TTC549 (cell line): ENCODE measurements at regions not wholly inside any gene's neighbourhood (a gene's known extent, or its start where the extent isn't known, plus 50 kb on each side); places are given as distances from the start of the nearest gene placed in this dataset.
"Not testable (repeated sequence)": the region's sequence is repeated elsewhere in the genome, so short reads cannot be mapped to it uniquely, and the experiment has no call there.

Experiments
- FAIRE-seq: peaks from 2 replicates; lab custom pipeline; 2012; peaks lifted over from hg19 to GRCh38; lab: Jason Lieb, UNC

DNA sequence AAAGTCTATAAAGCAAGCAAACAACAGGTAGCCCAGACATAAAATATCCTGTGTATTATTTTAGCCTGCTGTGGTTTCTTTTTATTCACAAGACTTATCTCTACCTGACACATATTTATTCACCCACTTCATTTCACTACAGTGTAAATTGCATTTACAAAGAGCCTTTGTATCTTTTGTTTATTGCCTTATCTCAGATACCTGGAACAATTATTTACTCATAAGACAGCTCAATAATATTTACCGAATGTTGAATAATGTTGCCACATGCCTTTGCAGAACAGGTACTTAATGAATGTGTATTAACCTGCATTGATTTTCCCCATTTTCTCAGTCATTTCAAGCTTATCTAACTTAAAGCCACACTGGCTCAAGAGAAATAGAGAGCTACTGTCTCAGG lies 603.6 kb downstream of the FBXO15 start:
- FAIRE-seq: no peak

GRCh38 chr18:73535990-73536389 lies 611.6 kb downstream of the FBXO15 start:
- FAIRE-seq: no peak

GRCh38 chr18:73535189-73535588 lies 612.4 kb downstream of the FBXO15 start:
- FAIRE-seq: no peak

DNA sequence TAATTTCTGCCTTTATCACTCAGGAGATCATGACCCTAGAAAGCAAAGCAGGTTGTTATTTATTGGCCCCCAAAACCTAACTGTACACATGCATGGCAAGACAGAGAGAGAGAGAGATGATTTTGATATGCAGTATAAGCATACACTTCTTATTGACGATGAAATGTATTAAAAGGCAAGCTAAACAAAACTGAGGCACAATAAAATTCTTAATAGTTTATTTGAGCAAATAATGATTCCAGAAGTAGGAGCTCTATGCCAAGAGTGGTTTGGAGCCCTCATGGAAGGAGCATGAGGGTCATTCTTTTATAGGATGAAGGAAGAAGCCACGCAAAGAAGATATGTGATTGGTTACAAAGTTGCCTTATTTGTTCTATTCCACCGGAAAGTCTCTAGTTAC lies 616.0 kb downstream of the FBXO15 start:
- FAIRE-seq: no peak

- FAIRE-seq: no peak
Measured at GRCh38 chr18:73528066-73528465, 619.6 kb downstream of the FBXO15 start.

GRCh38 chr18:73520229-73520628 lies 627.4 kb downstream of the FBXO15 start:
- FAIRE-seq: no peak

GRCh38 chr18:73516056-73516455 lies 631.6 kb downstream of the FBXO15 start:
- FAIRE-seq: not testable (repeated sequence)

GRCh38 chr18:73514449-73514848 lies 633.2 kb downstream of the FBXO15 start:
- FAIRE-seq: no peak

DNA sequence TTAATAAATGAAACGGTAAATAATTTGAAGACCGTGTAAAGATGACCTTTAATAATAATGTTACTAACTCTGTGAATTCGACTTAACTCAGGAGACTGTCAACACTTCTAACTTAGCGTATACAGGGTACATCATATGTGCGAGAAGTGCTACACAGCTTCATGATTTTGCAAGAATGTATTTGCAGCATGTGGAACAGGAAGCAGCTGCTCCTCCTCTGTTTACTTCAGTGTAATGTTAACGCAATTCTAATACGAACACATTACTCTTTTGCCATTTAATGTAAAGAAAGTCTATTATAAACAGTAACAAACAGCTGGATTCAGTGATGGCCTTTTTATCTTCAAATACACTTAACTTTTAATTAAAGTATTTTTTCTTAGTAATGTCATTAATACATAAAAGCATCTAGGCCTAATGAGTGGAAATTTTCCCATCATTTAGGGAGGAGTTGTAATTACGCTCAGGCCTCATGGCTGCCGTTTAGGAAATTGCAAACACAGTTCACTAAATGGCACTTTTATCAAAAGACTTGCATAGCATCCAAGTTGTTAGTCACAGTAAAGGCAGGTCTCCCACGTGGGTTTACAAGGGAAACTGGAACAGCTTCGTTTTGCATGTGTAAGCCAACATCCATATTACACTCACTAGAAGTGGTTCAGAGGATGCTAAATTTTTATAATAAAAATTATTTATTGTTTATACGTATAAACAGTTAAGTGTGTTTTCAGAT lies 635.7 kb downstream of the FBXO15 start:
- no peak for FAIRE-seq

DNA sequence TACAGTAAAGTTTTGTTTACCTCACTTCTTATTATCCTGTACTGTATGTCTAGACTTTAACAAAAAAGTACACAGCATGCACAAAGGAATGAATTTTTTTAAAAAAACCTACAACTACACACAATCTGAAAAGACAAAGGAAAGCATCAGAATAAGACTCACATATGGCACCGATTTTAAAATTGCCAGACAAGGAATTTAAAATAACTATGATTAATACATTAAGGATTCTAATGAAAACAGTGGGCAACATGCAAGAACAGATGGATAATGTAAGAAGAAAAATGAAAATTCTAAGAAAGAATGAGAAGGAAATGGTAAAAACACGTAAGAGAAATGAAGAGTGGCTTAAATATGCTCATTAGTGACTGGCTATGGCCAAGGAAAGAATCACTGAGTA lies 638.2 kb downstream of the FBXO15 start:
- no peak for FAIRE-seq

GRCh38 chr18:73503326-73503725 lies 635.5 kb upstream of the NETO1 start:
- FAIRE-seq: no peak

DNA sequence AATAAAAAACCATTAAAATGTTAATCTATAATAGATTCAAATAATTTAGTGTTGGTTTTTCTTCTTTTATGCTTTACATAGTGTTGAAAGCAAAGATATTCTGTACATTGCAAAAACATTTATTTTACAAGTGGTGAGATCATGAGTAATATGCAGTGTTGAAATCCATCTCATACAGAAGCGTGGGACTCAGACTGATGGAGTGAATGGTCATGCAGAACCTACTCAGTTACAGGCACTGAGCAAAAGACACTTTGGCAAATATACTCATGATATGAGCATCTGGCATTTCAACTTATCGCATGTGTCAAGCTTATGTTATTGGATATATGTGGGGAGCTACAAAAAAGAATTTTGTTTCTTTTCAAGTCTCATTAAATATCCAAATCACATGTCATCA lies 620.2 kb upstream of the NETO1 start:
- no peak for FAIRE-seq

DNA sequence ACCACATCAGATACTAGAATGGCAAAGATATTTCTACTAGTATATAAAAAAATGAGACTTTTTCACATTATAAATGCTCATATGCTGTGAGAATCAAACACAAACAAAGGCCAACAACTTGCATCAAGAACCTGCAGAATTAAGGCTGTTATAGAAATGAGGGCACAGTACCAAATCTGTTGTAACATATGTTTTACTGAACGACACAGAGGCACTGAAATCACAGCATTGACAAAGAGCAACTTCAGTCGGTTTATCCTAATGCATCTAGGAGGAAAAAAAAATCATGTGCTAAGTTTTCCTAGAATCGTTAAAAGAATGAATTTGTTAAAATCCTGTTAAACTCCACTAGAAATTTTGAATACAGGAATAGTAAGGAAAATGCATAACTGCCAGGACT lies 617.4 kb upstream of the NETO1 start:
- FAIRE-seq: no peak

DNA sequence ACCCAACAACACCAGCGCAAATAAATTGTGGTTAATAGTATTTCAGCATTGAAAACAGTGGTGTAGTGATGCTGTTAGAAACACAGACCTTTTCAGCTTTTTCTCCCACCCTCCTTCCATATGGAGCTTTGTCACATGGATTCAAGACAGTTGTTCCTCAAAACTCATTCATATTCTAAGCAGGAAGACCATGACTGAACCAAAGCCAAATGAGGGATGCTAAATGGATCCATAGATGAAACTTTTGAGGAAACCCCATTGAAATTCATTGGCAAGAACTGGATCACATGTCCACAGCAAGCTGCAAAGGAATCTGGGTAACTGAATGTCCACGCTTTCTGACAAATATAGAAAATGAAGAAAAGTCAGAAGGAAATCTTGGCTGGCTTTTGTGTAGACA lies 615.1 kb upstream of the NETO1 start:
- FAIRE-seq: no peak

- FAIRE-seq: no peak
Measured at GRCh38 chr18:73479477-73479876, 611.7 kb upstream of the NETO1 start.

- FAIRE-seq: no peak
Measured at GRCh38 chr18:73478191-73478590, 610.4 kb upstream of the NETO1 start.

DNA sequence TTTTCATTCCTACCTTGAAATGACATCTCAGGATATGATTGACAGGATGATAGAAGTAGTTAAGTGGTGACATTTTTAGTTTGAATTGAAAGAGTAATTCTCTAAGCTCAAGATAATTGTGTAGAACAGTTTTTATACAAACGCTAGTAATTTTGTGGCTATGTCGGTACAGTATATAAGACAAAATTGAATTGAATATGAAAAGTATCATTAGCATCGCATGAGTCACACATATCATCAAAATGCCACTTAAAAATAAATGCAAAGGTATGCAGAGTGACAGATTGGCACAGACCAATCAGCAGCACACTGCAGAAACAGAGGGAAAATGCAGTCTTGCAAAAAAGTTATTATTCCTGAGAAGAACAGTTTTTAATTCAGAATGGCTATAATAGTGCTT lies 608.2 kb upstream of the NETO1 start:
- no peak for FAIRE-seq

- FAIRE-seq: no peak
Measured at GRCh38 chr18:73462092-73462491, 594.3 kb upstream of the NETO1 start.

DNA sequence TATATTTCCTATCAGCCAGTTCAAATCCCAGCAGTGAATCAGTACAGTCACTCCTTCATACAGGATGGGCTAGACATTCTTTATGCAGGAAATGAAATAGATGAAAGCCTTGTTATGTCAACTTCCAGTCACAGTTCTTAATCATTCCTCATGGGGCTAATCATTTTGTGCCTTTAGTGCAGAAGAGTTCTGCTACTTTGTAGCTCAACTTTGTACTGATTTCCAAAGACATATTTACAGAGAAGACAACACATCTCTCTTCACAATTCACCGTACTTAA lies 593.9 kb upstream of the NETO1 start:
- FAIRE-seq: no peak

GRCh38 chr18:73461038-73461779 lies 593.4 kb upstream of the NETO1 start:
- no peak for FAIRE-seq

GRCh38 chr18:73458186-73458964 lies 590.6 kb upstream of the NETO1 start:
- FAIRE-seq: no peak

GRCh38 chr18:73456643-73457042 lies 588.9 kb upstream of the NETO1 start:
- no peak for FAIRE-seq

- no peak for FAIRE-seq
Measured at GRCh38 chr18:73452866-73453265, 585.1 kb upstream of the NETO1 start.
